Transverse colon (tissue), 4 donors: ENCODE measurements at regions not wholly inside any gene's neighbourhood (a gene's known extent, or its start where the extent isn't known, plus 50 kb on each side); places are given as distances from the start of the nearest gene placed in this dataset.

Experiments
- DNase-seq: peaks from one replicate; pipeline ENCODE4 v3.0.0-alpha.2; 2019
- H3K27ac ChIP-seq, 4 donors: fragments of 200-600 bp; sonication (generic); 2 replicates each; pipeline ENCODE4 v1.5.1; 2016 to 2018; ENCODE audit warnings: inconsistent platforms in 4 of 4
- H3K27me3 ChIP-seq: fragments of 200-600 bp; sonication (generic); 2 replicates; pipeline ENCODE4 v1.5.1; 2017; ENCODE audit warnings: inconsistent platforms
- H3K36me3 ChIP-seq, 4 donors: fragments of 200-600 bp; sonication (generic); 2 replicates each; pipeline ENCODE4 v1.5.1; 2017 to 2019; ENCODE audit warnings: inconsistent platforms in 4 of 4
- H3K4me1 ChIP-seq, 4 donors: fragments of 200-600 bp; sonication (generic); 2 replicates each; pipeline ENCODE4 v1.5.1; 2017 to 2020; ENCODE audit warnings: inconsistent platforms in 4 of 4
- H3K4me3 ChIP-seq, 4 donors: fragments of 200-600 bp; sonication (generic); 1 replicate in 1 of 4; 2 replicates in 3 of 4; pipeline versions ENCODE4 v1.5.1 to v1.6.1; 2017 to 2019; ENCODE audit warnings: inconsistent platforms in 4 of 4
- H3K9me3 ChIP-seq, 2 donors: fragments of 200-600 bp; sonication (generic); 2 replicates each; pipeline ENCODE4 v1.5.1; 2017 to 2019; ENCODE audit warnings: inconsistent platforms in 2 of 2
- EP300 ChIP-seq: sonication (generic); formaldehyde crosslinking; IDR thresholded peaks from one replicate; pipeline ENCODE4 v1.6.1; 2017; ENCODE audit warnings: antibody characterized with exemption, low read depth
- POLR2A ChIP-seq: fragments of 450-650 bp; IDR thresholded peaks from one replicate; pipeline ENCODE4 v1.6.1; 2016; ENCODE audit warnings: antibody characterized with exemption, mild to moderate bottlenecking, moderate library complexity
- POLR2AphosphoS5 ChIP-seq, 3 donors: sonication (generic); formaldehyde crosslinking; IDR thresholded peaks; one replicate each; pipeline ENCODE4 v1.6.1; 2016; ENCODE audit warnings: antibody characterized with exemption in 3 of 3
- WGBS, 2 donors: methylation state at CpG; one replicate each; pipeline ENCODE4 v1.1.5; 2018; ENCODE audit warnings: low coverage in 1 of 2; 5-methylcytosine and 5-hydroxymethylcytosine counted together
- in situ Hi-C, 4 donors: fragments of 200-750 bp; cut with MboI; loops; one replicate each; pipeline versions ENCODE4 v1.15.0 to v1.15.1; 2017; ENCODE audit warnings: low sequenced_read_pairs in 3 of 4, low pct_ligation_motif_present in 1 of 4, low pct_unique_long_range_greater_than_20kb in 1 of 4
- intact Hi-C: fragments of 100-400 bp; cut with DNase I; formaldehyde crosslinking; loops from one replicate; pipeline ENCODE4 v1.15.1; 2023; ENCODE audit warnings: low total_unique reads
- TF ChIP-seq, protein P1 (sequence below), 5 experiments: fragments of 200-600 bp in 3 of 5; fragments of 450-650 bp in 2 of 5; sonication (generic) in 3 of 5; IDR thresholded peaks; 1 replicate in 2 of 5; 2 replicates in 3 of 5; pipeline ENCODE4 v1.5.1; 2016 to 2017; ENCODE audit warnings: antibody characterized with exemption in 5 of 5, inconsistent platforms in 3 of 5, mild to moderate bottlenecking in 2 of 5, moderate library complexity in 1 of 5

GRCh38 chr6:167695831-167696230 is 130.9 kb upstream of the AFDN start:
- in situ Hi-C loops (no loop called here), intact Hi-C loops (no loop called here)
- DNase-seq, result no peak
- 89 to 90% methylated on average over 5 to 13 of the region's 13 CpGs for WGBS, 2 donors
- Histone ChIP-seq H3K27me3 (no peaks in the 10 kb centered on the region), H3K4me1 (peaks cover 0 to 12% (median 2%) of the 10 kb centered on the region in 4 donors), H3K36me3 (no peaks in the 10 kb centered on the region), H3K4me3 (no peak overlapping the region), H3K27ac (no peak overlapping the region), H3K9me3 (no peaks in the 10 kb centered on the region)
- TF ChIP-seq POLR2A, result no peak
- TF ChIP-seq, protein P1, sequence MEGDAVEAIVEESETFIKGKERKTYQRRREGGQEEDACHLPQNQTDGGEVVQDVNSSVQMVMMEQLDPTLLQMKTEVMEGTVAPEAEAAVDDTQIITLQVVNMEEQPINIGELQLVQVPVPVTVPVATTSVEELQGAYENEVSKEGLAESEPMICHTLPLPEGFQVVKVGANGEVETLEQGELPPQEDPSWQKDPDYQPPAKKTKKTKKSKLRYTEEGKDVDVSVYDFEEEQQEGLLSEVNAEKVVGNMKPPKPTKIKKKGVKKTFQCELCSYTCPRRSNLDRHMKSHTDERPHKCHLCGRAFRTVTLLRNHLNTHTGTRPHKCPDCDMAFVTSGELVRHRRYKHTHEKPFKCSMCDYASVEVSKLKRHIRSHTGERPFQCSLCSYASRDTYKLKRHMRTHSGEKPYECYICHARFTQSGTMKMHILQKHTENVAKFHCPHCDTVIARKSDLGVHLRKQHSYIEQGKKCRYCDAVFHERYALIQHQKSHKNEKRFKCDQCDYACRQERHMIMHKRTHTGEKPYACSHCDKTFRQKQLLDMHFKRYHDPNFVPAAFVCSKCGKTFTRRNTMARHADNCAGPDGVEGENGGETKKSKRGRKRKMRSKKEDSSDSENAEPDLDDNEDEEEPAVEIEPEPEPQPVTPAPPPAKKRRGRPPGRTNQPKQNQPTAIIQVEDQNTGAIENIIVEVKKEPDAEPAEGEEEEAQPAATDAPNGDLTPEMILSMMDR (IDR thresholded peaks at IDR 0.05), result no peak
- TF ChIP-seq POLR2AphosphoS5 (IDR thresholded peaks at IDR 0.05), result no peak
- no peak for TF ChIP-seq EP300

DNA sequence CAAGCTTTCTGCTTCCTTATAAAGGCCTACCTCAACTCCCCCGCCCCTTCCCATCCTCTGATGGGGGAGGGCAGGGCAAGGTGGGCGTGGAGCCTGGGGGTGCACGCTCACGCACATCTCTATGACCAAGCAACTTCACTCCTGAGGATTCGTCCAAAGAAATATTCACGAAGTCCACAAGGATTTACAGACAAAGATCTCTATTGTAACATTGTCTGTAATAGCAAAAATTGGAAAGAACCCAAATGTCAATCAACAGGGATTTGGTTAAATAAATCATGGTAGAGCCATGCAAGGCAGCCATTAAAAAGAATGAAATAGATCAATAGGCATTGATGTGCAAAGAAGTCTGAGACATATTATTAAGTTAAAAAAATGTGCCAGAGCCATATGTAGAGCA is 130.4 kb upstream of the AFDN start:
- TF ChIP-seq POLR2AphosphoS5 (IDR thresholded peaks at IDR 0.05), result no peak
- in situ Hi-C loops (no loop called here), intact Hi-C loops (no loop called here)
- no peak overlapping the region for H3K27ac ChIP-seq
- peaks cover 0 to 12% (median 2%) of the 10 kb centered on the region in 4 donors for H3K4me1 ChIP-seq
- no peak for DNase-seq
- 76% methylated on average over 6 of the region's 6 CpGs; no CpG with 5 or more reads in 1 of the 2 donors for WGBS, 2 donors
- no peaks in the 10 kb centered on the region for H3K9me3 ChIP-seq
- no peaks in the 10 kb centered on the region for H3K27me3 ChIP-seq
- H3K4me3 ChIP-seq, result no peak overlapping the region
- no peaks in the 10 kb centered on the region for H3K36me3 ChIP-seq

GRCh38 chr6:167697316-167697715 is 129.4 kb upstream of the AFDN start:
- Histone ChIP-seq H3K4me1 (peaks cover 0 to 12% (median 2%) of the 10 kb centered on the region in 4 donors), H3K27ac (no peak overlapping the region), H3K4me3 (no peak overlapping the region), H3K27me3 (no peaks in the 10 kb centered on the region), H3K36me3 (no peaks in the 10 kb centered on the region), H3K9me3 (no peaks in the 10 kb centered on the region)
- TF ChIP-seq POLR2AphosphoS5 (IDR thresholded peaks at IDR 0.05), result no peak
- TF ChIP-seq, protein P1 (IDR thresholded peaks at IDR 0.05), result no peak
- 63 to 71% methylated on average over 2 to 11 of the region's 11 CpGs for WGBS, 2 donors
- no peak for DNase-seq
- in situ Hi-C loops (no loop called here), intact Hi-C loops (no loop called here)

- no peaks in the 10 kb centered on the region for H3K9me3 ChIP-seq
- TF ChIP-seq, protein P1 (IDR thresholded peaks at IDR 0.05), result no peak
- TF ChIP-seq EP300, result no peak
- TF ChIP-seq POLR2A, result no peak
- no peak for TF ChIP-seq POLR2AphosphoS5 (IDR thresholded peaks at IDR 0.05)
- no peak overlapping the region for H3K4me3 ChIP-seq
- no peaks in the 10 kb centered on the region for H3K27me3 ChIP-seq
- H3K4me1 ChIP-seq, result peaks cover 0 to 12% (median 2%) of the 10 kb centered on the region in 4 donors
- no peaks in the 10 kb centered on the region for H3K36me3 ChIP-seq
- intact Hi-C loops, result no loop called here
- in situ Hi-C loops, result no loop called here
- H3K27ac ChIP-seq, result no peak overlapping the region
- WGBS, 2 donors, result 90% methylated on average over 9 of the region's 12 CpGs; no CpG with 5 or more reads in 1 of the 2 donors
- no peak for DNase-seq
These were observed 128.2 kb upstream of the AFDN start for GRCh38 chr6:167698540-167698939.
